ENCODE measurements at regions not wholly inside any gene's neighbourhood (a gene's known extent, or its start where the extent isn't known, plus 50 kb on each side); places are given as distances from the start of the nearest gene placed in this dataset.
A peak's percentile ranks its signal among the peaks of the same experiment; 100 is the strongest.
"Not testable (repeated sequence)": the region's sequence is repeated elsewhere in the genome, so short reads cannot be mapped to it uniquely, and the experiment has no call there.

GRCh38 chrX:74090049-74090448, 213.9 kb upstream of the ZCCHC13 start:
- Mint-ChIP-seq H3K27ac (no peak overlapping the region), H3K4me3 (no peak overlapping the region), H3K9me3 (no peaks in the 10 kb centered on the region), H3K4me1 (ENCODE audit: low read depth) (no peaks in the 10 kb centered on the region), H3K36me3 (ENCODE audit: low read depth) (no peaks in the 10 kb centered on the region), H3K27me3 (ENCODE audit: low read depth) (no peaks in the 10 kb centered on the region)
- no peak for DNase-seq (ENCODE audit: low spot score)

- Mint-ChIP-seq H3K27ac (no peak overlapping the region), H3K27me3 (ENCODE audit: low read depth) (no peaks in the 10 kb centered on the region), H3K36me3 (ENCODE audit: low read depth) (no peaks in the 10 kb centered on the region), H3K9me3 (no peaks in the 10 kb centered on the region), H3K4me1 (ENCODE audit: low read depth) (no peaks in the 10 kb centered on the region), H3K4me3 (no peak overlapping the region)
- no peak for DNase-seq (ENCODE audit: low spot score)
Measured at GRCh38 chrX:74085642-74086236, 218.2 kb upstream of the ZCCHC13 start.

DNA sequence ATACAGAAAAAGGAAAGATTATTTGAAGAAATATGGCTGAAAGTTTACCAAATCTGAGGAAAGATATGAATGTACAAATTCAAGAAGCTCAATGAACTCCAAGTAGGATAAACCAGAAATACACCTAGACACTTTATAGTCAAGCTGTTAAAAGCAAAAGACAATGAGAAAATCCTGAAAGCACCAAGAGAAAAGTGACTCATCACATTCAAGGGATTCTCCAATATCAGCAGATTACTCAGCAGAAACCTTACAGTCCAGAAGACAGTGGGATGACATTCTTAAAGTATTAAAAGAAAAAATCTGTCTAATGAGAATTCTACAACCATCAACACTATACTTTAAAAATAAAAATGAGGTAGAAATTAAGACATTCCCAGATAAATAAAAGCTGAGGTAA, 223.8 kb upstream of the ZCCHC13 start:
- no peaks in the 10 kb centered on the region for H3K4me1 Mint-ChIP-seq (ENCODE audit: low read depth)
- no peak overlapping the region for H3K27ac Mint-ChIP-seq

DNA sequence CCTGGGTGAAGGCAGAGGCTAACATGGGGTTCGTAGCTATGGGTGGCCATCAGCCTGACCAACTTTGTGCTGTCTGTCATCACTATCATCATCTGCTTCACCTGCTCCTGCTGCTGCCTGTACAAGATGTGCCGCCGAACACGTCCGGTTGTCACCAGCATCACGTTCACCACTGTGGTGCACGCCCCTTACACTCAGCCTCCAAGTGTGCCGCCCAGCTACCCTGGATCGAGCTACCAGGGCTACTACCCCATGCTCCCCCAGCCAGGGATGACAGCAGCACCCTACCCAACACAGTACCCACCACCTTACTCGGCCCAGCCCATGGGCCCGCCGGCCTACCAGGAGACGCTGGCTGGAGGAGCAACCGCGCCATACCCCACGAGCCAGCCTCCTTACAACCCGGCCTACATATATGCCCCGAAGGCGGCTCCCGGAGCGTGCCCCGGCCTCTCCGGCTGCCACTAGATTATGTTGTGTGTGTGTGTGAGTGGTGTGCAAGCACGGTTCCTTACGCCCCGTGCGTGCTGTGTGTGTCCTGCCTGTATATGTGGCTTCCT, 213.4 kb upstream of the XIST start:
- H3K36me3 Mint-ChIP-seq (ENCODE audit: low read depth) = no peaks in the 10 kb centered on the region
- H3K4me1 Mint-ChIP-seq (ENCODE audit: low read depth) = no peaks in the 10 kb centered on the region
- H3K27me3 Mint-ChIP-seq (ENCODE audit: low read depth) = no peaks in the 10 kb centered on the region
- no peak overlapping the region for H3K4me3 Mint-ChIP-seq
- DNase-seq (ENCODE audit: low spot score) = no peak
- H3K27ac Mint-ChIP-seq = no peak overlapping the region
- peaks cover 6% of the 10 kb centered on the region for H3K9me3 Mint-ChIP-seq

More for the DNA sequence above, 223.8 kb upstream of the ZCCHC13 start:
- Mint-ChIP-seq H3K9me3 (peaks cover 15% of the 10 kb centered on the region), H3K4me3 (no peak overlapping the region), H3K27me3 (ENCODE audit: low read depth) (no peaks in the 10 kb centered on the region), H3K36me3 (ENCODE audit: low read depth) (no peaks in the 10 kb centered on the region)
- DNase-seq (ENCODE audit: low spot score) = no peak

GRCh38 chrX:74063426-74064155, 211.1 kb upstream of the XIST start:
- Mint-ChIP-seq H3K4me3 (no peak overlapping the region), H3K27ac (no peak overlapping the region), H3K4me1 (ENCODE audit: low read depth) (no peaks in the 10 kb centered on the region), H3K9me3 (peaks cover 6% of the 10 kb centered on the region), H3K36me3 (ENCODE audit: low read depth) (no peaks in the 10 kb centered on the region), H3K27me3 (ENCODE audit: low read depth) (no peaks in the 10 kb centered on the region)
- DNase-seq (ENCODE audit: low spot score) = no peak

DNA sequence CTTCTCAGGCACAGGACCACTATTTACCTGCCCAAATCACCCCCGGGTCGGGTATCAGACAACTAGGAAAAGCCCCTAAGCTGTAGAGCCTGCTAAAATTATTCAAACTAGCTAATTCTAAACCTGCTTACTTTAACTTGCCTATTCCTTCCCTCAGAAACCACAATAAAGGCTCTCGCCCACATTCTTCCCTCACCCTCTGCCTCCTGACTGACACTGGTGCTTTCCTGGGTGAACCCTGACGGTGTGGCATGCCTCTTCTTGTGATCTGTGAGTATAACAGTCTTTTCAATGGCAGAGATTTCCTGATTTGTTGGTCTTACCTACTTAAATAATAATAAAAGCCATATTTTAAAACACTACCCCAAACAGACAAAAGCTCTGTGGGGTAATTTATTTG, 209.4 kb upstream of the XIST start:
- Mint-ChIP-seq H3K27me3 (ENCODE audit: low read depth) (no peaks in the 10 kb centered on the region), H3K4me3 (no peak overlapping the region), H3K9me3 (no peaks in the 10 kb centered on the region), H3K27ac (no peak overlapping the region), H3K4me1 (ENCODE audit: low read depth) (no peaks in the 10 kb centered on the region), H3K36me3 (ENCODE audit: low read depth) (no peaks in the 10 kb centered on the region)
- no peak for DNase-seq (ENCODE audit: low spot score)

DNA sequence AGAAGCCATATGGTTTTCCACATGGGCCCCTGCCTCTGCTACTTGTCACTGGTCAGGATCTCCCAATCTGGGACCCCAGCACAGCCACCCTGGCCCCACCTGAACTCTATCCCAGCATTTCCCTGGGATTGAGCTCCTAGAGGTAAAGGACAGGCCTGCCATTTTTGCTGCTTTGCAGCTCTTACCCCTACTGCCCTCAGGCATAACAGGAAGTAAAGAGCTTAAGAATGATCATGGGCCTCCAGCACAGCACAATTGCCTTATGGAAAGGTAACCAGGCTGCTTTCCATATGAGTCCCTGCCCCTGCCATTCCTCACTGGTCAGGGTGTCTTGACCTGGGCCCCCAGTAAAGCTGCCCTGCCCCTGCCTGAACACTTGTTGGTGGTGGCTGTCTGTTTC, 196.6 kb upstream of the XIST start:
- no peak for DNase-seq (ENCODE audit: low spot score)
- Mint-ChIP-seq H3K4me3 (no peak overlapping the region), H3K27ac (no peak overlapping the region), H3K27me3 (ENCODE audit: low read depth) (no peaks in the 10 kb centered on the region), H3K4me1 (ENCODE audit: low read depth) (no peaks in the 10 kb centered on the region), H3K9me3 (peaks cover 6% of the 10 kb centered on the region), H3K36me3 (ENCODE audit: low read depth) (no peaks in the 10 kb centered on the region)

- H3K4me3 Mint-ChIP-seq; H3K36me3 Mint-ChIP-seq (ENCODE audit: low read depth); H3K27me3 Mint-ChIP-seq (ENCODE audit: low read depth); H3K9me3 Mint-ChIP-seq; DNase-seq (ENCODE audit: low spot score); H3K4me1 Mint-ChIP-seq (ENCODE audit: low read depth); H3K27ac Mint-ChIP-seq: not testable (repeated sequence)
Measured at GRCh38 chrX:74034066-74034465, 181.6 kb upstream of the XIST start.

DNA sequence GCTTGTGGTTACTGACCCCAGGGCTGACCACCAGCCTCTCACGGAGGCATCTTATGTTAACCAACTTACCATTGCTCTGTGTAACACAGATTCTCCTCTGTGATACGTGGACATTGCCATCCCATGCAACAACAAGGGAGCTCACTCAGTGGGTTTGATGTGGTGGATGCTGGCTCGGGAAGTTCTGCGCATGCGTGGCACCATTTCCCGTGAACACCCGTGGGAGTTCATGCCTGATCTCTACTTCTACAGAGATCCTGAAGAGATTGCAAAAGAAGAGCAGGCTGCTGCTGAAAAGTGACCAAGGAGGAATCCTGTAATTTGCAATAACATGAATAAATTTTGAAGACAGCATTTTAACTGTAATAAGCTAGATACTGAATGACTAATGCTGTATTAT, 179.0 kb upstream of the XIST start:
- not testable (repeated sequence) for H3K4me1 Mint-ChIP-seq (ENCODE audit: low read depth); DNase-seq (ENCODE audit: low spot score); H3K9me3 Mint-ChIP-seq; H3K27ac Mint-ChIP-seq; H3K27me3 Mint-ChIP-seq (ENCODE audit: low read depth); H3K4me3 Mint-ChIP-seq; H3K36me3 Mint-ChIP-seq (ENCODE audit: low read depth)

- H3K9me3 Mint-ChIP-seq; H3K27ac Mint-ChIP-seq; H3K27me3 Mint-ChIP-seq (ENCODE audit: low read depth); H3K36me3 Mint-ChIP-seq (ENCODE audit: low read depth); DNase-seq (ENCODE audit: low spot score); H3K4me3 Mint-ChIP-seq; H3K4me1 Mint-ChIP-seq (ENCODE audit: low read depth): not testable (repeated sequence)
Measured at GRCh38 chrX:74030766-74031165, 178.3 kb upstream of the XIST start.

GRCh38 chrX:74025145-74025544, 172.6 kb upstream of the XIST start:
- Mint-ChIP-seq H3K36me3 (ENCODE audit: low read depth) (peaks cover 11% of the 10 kb centered on the region), H3K4me1 (ENCODE audit: low read depth) (peaks cover 10% of the 10 kb centered on the region), H3K9me3 (peaks cover 19% of the 10 kb centered on the region)
- not testable (repeated sequence) for H3K27me3 Mint-ChIP-seq (ENCODE audit: low read depth); H3K4me3 Mint-ChIP-seq; H3K27ac Mint-ChIP-seq; DNase-seq (ENCODE audit: low spot score)

DNA sequence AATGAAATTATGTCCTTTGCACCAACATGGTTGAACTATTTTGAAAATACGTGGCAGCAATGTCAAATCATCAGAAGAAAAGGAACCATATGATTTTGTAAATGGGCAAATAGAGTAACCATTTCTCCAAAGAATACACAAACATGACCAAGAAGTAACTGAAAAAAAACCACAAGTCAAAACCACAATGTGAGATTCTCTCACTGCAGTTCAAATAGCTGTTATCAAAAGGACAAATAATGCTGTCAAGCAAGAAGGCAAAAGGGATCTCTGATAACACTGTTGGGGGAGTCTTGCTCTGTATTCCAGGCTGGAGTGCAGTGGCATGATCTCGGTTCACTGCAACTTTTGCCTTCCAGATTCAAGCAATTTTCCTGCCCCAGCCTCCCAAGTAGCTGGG, 170.7 kb upstream of the XIST start:
- Mint-ChIP-seq H3K4me1 (ENCODE audit: low read depth) (peaks cover 10% of the 10 kb centered on the region), H3K27ac (no peak overlapping the region), H3K27me3 (ENCODE audit: low read depth) (no peaks in the 10 kb centered on the region), H3K36me3 (ENCODE audit: low read depth) (peaks cover 11% of the 10 kb centered on the region), H3K9me3 (peaks cover 19% of the 10 kb centered on the region), H3K4me3 (no peak overlapping the region)
- DNase-seq (ENCODE audit: low spot score) = no peak

- DNase-seq (ENCODE audit: low spot score) = no peak
- Mint-ChIP-seq H3K27me3 (ENCODE audit: low read depth) (no peaks in the 10 kb centered on the region), H3K36me3 (ENCODE audit: low read depth) (peaks cover 5% of the 10 kb centered on the region), H3K4me3 (no peak overlapping the region), H3K27ac (no peak overlapping the region), H3K9me3 (peaks cover 9% of the 10 kb centered on the region), H3K4me1 (ENCODE audit: low read depth) (peaks cover 22% of the 10 kb centered on the region)
Measured at GRCh38 chrX:74018253-74018652, 165.7 kb upstream of the XIST start.

- H3K27me3 Mint-ChIP-seq (ENCODE audit: low read depth) = no peaks in the 10 kb centered on the region
- H3K4me3 Mint-ChIP-seq = no peak overlapping the region
- H3K4me1 Mint-ChIP-seq (ENCODE audit: low read depth) = peaks cover 13% of the 10 kb centered on the region
- H3K27ac Mint-ChIP-seq = no peak overlapping the region
- H3K36me3 Mint-ChIP-seq (ENCODE audit: low read depth) = peaks cover 1% of the 10 kb centered on the region
- peaks cover 2% of the 10 kb centered on the region for H3K9me3 Mint-ChIP-seq
- DNase-seq (ENCODE audit: low spot score) = peak; percentile 21
Measured at GRCh38 chrX:74015379-74016019, 163.0 kb upstream of the XIST start.

All from T-helper 2 cell treated with Interferon-gamma antibody and Interleukin-4, amounts not matched to agents 5 μg/mL and 100 μg/mL, for 36 hours (primary cell).